ENCODE measurements at regions not wholly inside any gene's neighbourhood (a gene's known extent, or its start where the extent isn't known, plus 50 kb on each side); places are given as distances from the start of the nearest gene placed in this dataset.

DNA sequence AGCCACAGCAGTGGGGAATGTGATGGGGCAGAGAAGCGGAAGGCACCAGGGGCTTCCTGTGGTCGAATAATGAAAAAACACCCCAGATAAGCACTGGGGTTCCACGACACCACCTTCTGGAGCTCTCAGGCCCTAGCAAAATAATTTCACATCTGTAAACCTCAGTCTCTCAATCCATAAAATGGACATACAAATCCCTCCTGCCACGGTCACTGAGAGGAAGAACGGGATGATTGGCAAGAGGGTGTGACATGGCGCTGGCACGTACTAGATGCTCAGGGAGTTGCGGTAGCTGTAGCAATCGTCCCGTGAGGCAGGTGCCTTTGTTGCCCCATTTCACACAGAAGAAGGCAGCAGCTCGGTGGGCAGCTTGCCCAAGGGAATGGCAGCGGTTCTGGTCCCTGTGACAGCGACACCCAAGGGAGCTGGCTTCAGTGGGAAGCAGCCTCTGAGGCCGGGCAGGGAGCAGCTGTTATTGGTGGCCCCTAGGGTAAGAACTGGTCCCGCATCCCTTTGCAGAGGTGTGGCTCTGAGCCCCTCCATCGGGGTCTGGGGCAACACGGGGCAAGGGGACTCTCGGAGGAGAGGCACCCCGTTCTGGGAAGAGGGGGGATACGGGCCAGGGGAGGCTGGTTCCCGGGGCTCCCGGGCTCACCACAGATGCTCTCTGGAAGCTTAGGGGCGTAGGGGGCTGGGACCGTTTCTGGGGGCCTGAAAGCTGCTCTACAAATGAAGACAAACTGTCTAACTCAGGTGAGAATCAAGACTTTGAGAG is 114.0 kb upstream of the ALDH1A3 start:
- Histone ChIP-seq H3K27ac (no peak overlapping the region), H3K27me3 (no peaks in the 10 kb centered on the region), H3K36me3 (no peaks in the 10 kb centered on the region), H3K4me3 (replicated peaks in 1 of 3) (no peak overlapping the region), H3K4me1 (no peaks in the 10 kb centered on the region), H3K9me3 (no peaks in the 10 kb centered on the region)
- TF ChIP-seq POLR2A (IDR thresholded peaks at IDR 0.05) = no peak
- TF ChIP-seq, protein P1, sequence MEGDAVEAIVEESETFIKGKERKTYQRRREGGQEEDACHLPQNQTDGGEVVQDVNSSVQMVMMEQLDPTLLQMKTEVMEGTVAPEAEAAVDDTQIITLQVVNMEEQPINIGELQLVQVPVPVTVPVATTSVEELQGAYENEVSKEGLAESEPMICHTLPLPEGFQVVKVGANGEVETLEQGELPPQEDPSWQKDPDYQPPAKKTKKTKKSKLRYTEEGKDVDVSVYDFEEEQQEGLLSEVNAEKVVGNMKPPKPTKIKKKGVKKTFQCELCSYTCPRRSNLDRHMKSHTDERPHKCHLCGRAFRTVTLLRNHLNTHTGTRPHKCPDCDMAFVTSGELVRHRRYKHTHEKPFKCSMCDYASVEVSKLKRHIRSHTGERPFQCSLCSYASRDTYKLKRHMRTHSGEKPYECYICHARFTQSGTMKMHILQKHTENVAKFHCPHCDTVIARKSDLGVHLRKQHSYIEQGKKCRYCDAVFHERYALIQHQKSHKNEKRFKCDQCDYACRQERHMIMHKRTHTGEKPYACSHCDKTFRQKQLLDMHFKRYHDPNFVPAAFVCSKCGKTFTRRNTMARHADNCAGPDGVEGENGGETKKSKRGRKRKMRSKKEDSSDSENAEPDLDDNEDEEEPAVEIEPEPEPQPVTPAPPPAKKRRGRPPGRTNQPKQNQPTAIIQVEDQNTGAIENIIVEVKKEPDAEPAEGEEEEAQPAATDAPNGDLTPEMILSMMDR (IDR thresholded peaks at IDR 0.05) = no peak
- WGBS, 2 donors = 79 to 84% methylated on average over 20 to 24 of the region's 24 CpGs
- no peak for DNase-seq
- intact Hi-C loops (cut with DNase I) = no loop called here

DNA sequence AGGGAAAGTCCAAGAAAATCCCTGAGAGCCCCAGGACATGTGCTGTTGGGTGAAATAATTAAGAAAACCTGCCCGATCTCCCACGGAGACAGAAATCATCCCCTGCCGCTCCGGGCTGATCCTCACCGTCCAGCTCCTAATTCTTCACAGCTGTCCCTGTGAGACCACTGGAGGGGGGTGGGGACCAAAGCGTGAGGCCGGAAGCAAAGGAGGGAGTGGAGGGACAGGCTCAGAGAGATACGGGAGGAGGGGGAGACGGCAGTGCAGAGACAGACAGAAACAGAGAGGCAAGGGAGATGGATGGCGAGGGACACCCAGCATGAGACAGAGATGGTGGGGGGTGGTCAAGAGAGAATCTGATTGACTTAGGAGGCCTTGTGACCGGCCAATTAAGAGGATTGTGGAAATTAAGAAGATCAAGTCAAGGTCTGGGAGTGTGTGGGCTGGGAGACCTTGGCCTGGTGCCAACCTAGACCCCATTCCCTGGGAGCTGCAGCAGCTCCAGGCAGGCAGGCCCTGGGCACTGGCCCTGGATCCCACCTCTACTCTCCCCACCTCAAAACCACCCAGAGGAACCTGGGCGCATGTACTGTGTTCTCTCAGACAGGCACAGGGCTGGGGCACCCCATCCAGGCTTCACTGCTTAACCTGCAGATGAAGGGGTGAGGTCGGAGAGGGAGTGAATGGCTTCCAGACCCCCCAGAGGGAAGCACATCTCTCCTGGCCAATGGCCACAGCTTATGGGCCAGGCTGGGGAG is 113.2 kb upstream of the ALDH1A3 start:
- Histone ChIP-seq H3K4me3 (replicated peaks in 1 of 3) (no peak overlapping the region), H3K9me3 (no peaks in the 10 kb centered on the region), H3K27ac (no peak overlapping the region), H3K36me3 (no peaks in the 10 kb centered on the region), H3K4me1 (no peaks in the 10 kb centered on the region), H3K27me3 (no peaks in the 10 kb centered on the region)
- no peak for DNase-seq
- WGBS, 2 donors = 54 to 64% methylated on average over 12 of the region's 13 CpGs
- intact Hi-C loops (cut with DNase I) = no loop called here
- no peak for TF ChIP-seq POLR2A (IDR thresholded peaks at IDR 0.05)
- TF ChIP-seq, protein P1 (IDR thresholded peaks at IDR 0.05) = no peak

GRCh38 chr15:100767001-100767825 is 112.4 kb upstream of the ALDH1A3 start:
- Histone ChIP-seq H3K27me3 (no peaks in the 10 kb centered on the region), H3K36me3 (no peaks in the 10 kb centered on the region), H3K27ac (no peak overlapping the region), H3K4me1 (no peaks in the 10 kb centered on the region), H3K4me3 (replicated peaks in 1 of 3) (no peak overlapping the region), H3K9me3 (no peaks in the 10 kb centered on the region)
- DNase-seq = no peak
- TF ChIP-seq POLR2A (IDR thresholded peaks at IDR 0.05) = no peak
- TF ChIP-seq, protein P1 (IDR thresholded peaks at IDR 0.05) = no peak
- intact Hi-C loops (cut with DNase I) = no loop called here
- 87 to 91% methylated on average over 9 to 12 of the region's 14 CpGs for WGBS, 2 donors

DNA sequence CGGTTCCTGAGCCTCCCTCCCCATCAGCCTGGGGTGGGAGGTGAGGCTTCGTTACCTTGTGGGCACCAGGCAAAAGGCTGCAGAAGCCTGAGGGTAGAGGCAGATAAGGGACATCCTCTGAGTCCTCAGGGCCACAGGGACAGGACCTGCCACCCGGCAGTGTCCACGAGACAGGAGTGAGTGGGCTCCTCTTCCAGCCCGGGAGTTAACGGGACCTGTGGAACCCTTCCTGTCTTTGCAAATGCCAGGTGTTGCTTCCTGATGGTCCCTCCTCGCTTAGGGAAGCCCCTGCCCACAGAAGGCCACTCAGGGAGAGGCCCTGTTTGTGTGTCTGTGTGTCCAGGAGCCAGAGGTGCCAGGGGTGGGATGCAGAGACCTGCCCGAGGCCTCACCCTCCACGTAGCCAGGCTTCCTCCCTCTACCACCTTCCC is 111.1 kb upstream of the ALDH1A3 start:
- Histone ChIP-seq H3K4me1 (no peaks in the 10 kb centered on the region), H3K36me3 (no peaks in the 10 kb centered on the region), H3K27me3 (no peaks in the 10 kb centered on the region), H3K27ac (no peak overlapping the region), H3K4me3 (replicated peaks in 1 of 3) (no peak overlapping the region), H3K9me3 (no peaks in the 10 kb centered on the region)
- intact Hi-C loops (cut with DNase I) = no loop called here
- no peak for DNase-seq
- TF ChIP-seq, protein P1 (IDR thresholded peaks at IDR 0.05) = no peak
- TF ChIP-seq POLR2A (IDR thresholded peaks at IDR 0.05) = no peak
- 82 to 91% methylated on average over 6 to 9 of the region's 9 CpGs for WGBS, 2 donors

Data from thyroid gland (tissue), 4 donors.